ENCODE measurements at regions not wholly inside any gene's neighbourhood (a gene's known extent, or its start where the extent isn't known, plus 50 kb on each side); places are given as distances from the start of the nearest gene placed in this dataset.
A peak's percentile ranks its signal among the peaks of the same experiment; 100 is the strongest.

DNA sequence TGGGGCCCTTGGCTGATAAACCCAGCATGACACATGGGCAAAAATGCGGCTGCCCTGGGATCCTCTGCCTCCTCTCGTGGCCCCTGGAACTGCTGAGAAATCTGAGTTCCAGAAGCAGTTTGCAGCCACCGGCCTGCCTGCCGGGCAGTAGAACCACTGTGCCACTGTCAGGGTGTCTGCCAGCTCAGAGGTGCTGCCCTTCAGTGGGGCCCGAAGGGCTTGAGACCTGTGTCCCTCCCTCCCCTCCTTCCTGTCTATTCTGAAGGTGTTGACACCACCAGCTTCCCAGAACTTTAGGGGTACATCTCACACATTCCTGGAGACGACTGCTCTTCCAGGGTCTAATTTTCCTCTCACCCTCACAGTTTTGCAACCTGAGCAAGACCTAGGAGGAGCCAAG is 88.2 kb upstream of the POMGNT2 start:
- no peak overlapping the region for H3K4me2 ChIP-seq (ENCODE audit: insufficient read depth, low read length)
- no peaks in the 10 kb centered on the region for H3K36me3 ChIP-seq (ENCODE audit: control insufficient read depth in 2 of 2, extremely low read depth in 1 of 2, insufficient read depth in 2 of 2, low read length in 2 of 2)
- ChIA-PET CTCF (interaction anchor here (1.4 to 2.1 kb wide), 2 partner anchors 30 to 31 kb away, joined by 4 to 5 read pairs; no protein-coding TSS in a partner anchor), POLR2A (no interaction called here)
- no peak for FAIRE-seq
- BruUV-seq (replicated peaks): no TSS peak
- H3K9me1 ChIP-seq (replicated peaks; ENCODE audit: control insufficient read depth, extremely low read depth, insufficient read depth, low read length): no peaks in the 10 kb centered on the region
- DNase-seq (ENCODE audit: low read depth, low spot score): no peak
- H4K20me1 ChIP-seq (replicated peaks; ENCODE audit: control insufficient read depth, extremely low read depth, insufficient read depth, low read length): no peaks in the 10 kb centered on the region
- peaks cover 64% of the 10 kb centered on the region for H3K4me1 ChIP-seq (ENCODE audit: control insufficient read depth, extremely low read depth, insufficient read depth, low read length)
- no peak overlapping the region for H3K9ac ChIP-seq (replicated peaks; ENCODE audit: extremely low read depth, insufficient read depth, low read length)
- no peaks in the 10 kb centered on the region for H3K9me3 ChIP-seq (replicated peaks; ENCODE audit: control insufficient read depth, insufficient read depth, low read length)
- H3K27ac ChIP-seq (ENCODE audit: insufficient read depth, low read depth, low read length): peak overlapping the region; percentile 10
- no peaks in the 10 kb centered on the region for H3K79me2 ChIP-seq (ENCODE audit: control insufficient read depth, insufficient read depth, low read length)
- no peak overlapping the region for H2AFZ ChIP-seq (ENCODE audit: low read depth, low read length)
- intact Hi-C loops (cut with micrococcal nuclease) (no loop called here), dilution Hi-C loops (cut with MboI; ENCODE audit: extremely low pct_ligation_motif_present, low sequenced_read_pairs) (loop anchor here (25.0 kb wide), 1 partner anchor 193 kb away; no protein-coding TSS in a partner anchor)
- no peaks in the 10 kb centered on the region for H3K27me3 ChIP-seq (ENCODE audit: control insufficient read depth in 2 of 2, insufficient read depth in 2 of 2, low read length in 2 of 2)
- no peak overlapping the region for H3K4me3 ChIP-seq (replicated peaks in 1 of 3; ENCODE audit: insufficient read depth in 1 of 3, low read depth in 1 of 3, low read length in 3 of 3)
- TF ChIP-seq POLR2AphosphoS5 (IDR thresholded peaks at IDR 0.05; ENCODE audit: insufficient read depth, low read depth, low read length): no peak
- TF ChIP-seq POLR2A (IDR thresholded peaks at IDR 0.05; ENCODE audit: low read depth, low read length): no peak
- no peak for TF ChIP-seq EZH2 (IDR thresholded peaks at IDR 0.05; ENCODE audit: borderline replicate concordance, low read depth, low read length, severe bottlenecking)
- TF ChIP-seq JUN (IDR thresholded peaks at IDR 0.05; ENCODE audit: borderline replicate concordance, insufficient read depth, insufficient read length, low read depth): no peak
- TF ChIP-seq, protein P1, sequence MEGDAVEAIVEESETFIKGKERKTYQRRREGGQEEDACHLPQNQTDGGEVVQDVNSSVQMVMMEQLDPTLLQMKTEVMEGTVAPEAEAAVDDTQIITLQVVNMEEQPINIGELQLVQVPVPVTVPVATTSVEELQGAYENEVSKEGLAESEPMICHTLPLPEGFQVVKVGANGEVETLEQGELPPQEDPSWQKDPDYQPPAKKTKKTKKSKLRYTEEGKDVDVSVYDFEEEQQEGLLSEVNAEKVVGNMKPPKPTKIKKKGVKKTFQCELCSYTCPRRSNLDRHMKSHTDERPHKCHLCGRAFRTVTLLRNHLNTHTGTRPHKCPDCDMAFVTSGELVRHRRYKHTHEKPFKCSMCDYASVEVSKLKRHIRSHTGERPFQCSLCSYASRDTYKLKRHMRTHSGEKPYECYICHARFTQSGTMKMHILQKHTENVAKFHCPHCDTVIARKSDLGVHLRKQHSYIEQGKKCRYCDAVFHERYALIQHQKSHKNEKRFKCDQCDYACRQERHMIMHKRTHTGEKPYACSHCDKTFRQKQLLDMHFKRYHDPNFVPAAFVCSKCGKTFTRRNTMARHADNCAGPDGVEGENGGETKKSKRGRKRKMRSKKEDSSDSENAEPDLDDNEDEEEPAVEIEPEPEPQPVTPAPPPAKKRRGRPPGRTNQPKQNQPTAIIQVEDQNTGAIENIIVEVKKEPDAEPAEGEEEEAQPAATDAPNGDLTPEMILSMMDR (IDR thresholded peaks at IDR 0.05; ENCODE audit: extremely low read depth in 1 of 2, insufficient read depth in 1 of 2, low read depth in 1 of 2, low read length in 2 of 2): no peak
- no peak for TF ChIP-seq GATA2 (IDR thresholded peaks at IDR 0.05; ENCODE audit: insufficient read depth, insufficient read length, low read depth, low read length)
- no peak for TF ChIP-seq FOS (IDR thresholded peaks at IDR 0.05; ENCODE audit: borderline replicate concordance, insufficient read depth, low read length)
- TF ChIP-seq, protein P2, sequence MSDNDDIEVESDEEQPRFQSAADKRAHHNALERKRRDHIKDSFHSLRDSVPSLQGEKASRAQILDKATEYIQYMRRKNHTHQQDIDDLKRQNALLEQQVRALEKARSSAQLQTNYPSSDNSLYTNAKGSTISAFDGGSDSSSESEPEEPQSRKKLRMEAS (IDR thresholded peaks at IDR 0.05; ENCODE audit: insufficient read depth, insufficient read length): no peak
- no peak for TF ChIP-seq MYC (IDR thresholded peaks at IDR 0.05; ENCODE audit: low read depth, low read length)
